ENCODE measurements at regions not wholly inside any gene's neighbourhood (a gene's known extent, or its start where the extent isn't known, plus 50 kb on each side); places are given as distances from the start of the nearest gene placed in this dataset.

DNA sequence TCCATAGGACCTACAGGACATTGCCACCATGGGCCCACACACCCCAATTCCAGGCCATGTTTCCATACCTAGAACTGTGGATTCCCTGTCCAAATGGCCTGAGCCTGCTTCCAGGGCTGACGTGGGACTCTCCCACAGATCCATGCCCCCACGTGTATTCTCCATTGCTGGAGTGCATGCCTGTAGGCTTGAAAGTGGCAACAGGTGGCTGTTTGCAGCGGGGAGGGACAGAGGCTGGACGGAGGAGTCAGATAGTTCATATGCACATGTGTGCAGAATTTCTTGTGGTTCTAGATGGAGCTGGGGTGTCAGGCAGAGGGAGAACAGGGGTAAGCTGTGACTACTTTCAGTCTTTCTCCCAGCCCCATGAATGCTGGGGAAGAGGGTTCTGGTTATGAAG is 285.7 kb upstream of the ANKRD55 start:
- TF ChIP-seq, protein P1, sequence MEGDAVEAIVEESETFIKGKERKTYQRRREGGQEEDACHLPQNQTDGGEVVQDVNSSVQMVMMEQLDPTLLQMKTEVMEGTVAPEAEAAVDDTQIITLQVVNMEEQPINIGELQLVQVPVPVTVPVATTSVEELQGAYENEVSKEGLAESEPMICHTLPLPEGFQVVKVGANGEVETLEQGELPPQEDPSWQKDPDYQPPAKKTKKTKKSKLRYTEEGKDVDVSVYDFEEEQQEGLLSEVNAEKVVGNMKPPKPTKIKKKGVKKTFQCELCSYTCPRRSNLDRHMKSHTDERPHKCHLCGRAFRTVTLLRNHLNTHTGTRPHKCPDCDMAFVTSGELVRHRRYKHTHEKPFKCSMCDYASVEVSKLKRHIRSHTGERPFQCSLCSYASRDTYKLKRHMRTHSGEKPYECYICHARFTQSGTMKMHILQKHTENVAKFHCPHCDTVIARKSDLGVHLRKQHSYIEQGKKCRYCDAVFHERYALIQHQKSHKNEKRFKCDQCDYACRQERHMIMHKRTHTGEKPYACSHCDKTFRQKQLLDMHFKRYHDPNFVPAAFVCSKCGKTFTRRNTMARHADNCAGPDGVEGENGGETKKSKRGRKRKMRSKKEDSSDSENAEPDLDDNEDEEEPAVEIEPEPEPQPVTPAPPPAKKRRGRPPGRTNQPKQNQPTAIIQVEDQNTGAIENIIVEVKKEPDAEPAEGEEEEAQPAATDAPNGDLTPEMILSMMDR (IDR thresholded peaks at IDR 0.05) = no peak
- TF ChIP-seq POLR2A (IDR thresholded peaks at IDR 0.05) = no peak

Data from uterus (tissue), 2 donors.